Inferior parietal cortex (tissue), 1 donor: ENCODE measurements at regions not wholly inside any gene's neighbourhood (a gene's known extent, or its start where the extent isn't known, plus 50 kb on each side); places are given as distances from the start of the nearest gene placed in this dataset.
"Not testable (repeated sequence)": the region's sequence is repeated elsewhere in the genome, so short reads cannot be mapped to it uniquely, and the experiment has no call there.

ENCODE experiments used
- DNase-seq: peaks from one replicate; pipeline ENCODE4 v3.0.0-alpha.2; 2016; ENCODE audit errors: extremely low spot score

DNA sequence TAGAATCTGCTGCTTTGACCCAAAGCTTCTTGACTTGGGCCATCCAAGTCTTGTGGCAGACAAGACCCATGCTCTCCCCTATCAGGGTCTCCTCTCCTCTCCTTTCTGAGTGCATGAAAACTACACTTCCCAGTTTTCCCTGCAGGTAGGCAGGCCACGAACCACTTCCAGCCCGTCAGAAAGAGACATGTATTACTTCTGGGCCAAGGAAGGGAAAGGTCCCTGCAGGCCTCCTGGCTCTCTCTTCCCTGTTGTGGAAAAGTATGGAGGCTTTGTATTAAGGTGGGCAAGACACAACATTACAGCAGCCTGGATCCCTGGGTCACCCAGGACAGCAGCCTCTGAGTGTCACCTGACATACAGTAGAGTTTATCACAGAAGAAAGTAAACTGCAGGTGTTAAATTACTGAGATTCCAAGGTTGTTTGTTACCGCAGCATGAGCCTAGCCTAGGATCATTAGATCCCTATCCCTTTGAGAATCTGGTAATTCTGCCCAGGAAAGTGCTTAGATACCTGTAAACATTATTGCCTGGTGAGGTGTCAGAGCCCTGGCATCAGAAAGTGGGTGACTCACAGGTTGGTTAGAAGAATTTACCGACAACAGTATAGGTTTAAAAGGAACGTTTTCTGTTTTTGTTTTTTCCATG lies 717.3 kb downstream of the MATN1 start:
- no peak for DNase-seq

DNA sequence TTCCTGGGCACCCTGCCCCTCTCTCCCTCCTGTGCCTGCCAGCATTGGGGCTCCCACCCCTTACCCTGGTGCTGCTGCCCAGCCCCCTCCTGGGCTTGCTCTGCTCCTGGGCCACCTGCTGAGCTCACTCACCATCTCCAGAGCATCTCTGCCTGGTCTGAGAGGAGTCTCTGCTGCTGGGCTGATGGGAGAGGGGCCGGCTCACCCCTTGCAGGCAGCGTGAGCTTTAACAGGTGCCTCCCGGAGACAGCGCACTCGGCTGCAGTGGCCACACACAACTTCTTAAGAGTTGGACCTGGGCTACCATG lies 721.7 kb downstream of the MATN1 start:
- no peak for DNase-seq

GRCh38 chr1:30001011-30001731 lies 722.2 kb downstream of the MATN1 start:
- no peak for DNase-seq

GRCh38 chr1:30000266-30000665 lies 723.1 kb downstream of the MATN1 start:
- DNase-seq = no peak

DNA sequence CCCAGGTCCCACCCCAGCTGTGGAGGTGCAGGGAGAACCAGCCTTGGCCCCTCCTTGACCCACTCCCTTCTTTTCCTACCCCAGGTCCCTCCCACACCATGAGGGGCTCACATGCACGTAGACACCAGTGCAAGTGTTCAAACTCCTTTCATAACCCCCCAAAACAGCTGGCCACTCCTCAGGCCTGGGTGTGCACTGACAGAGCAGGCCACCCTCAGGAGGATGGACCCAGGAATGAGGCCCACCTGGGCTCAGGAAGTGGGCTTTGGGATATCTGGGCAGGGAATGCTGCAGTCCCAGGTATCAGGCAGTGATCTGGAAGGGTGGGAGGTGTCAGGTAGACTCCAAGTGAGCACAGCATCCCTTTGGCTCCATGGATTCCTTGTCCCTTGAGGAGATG lies 723.8 kb downstream of the MATN1 start:
- DNase-seq = no peak

DNA sequence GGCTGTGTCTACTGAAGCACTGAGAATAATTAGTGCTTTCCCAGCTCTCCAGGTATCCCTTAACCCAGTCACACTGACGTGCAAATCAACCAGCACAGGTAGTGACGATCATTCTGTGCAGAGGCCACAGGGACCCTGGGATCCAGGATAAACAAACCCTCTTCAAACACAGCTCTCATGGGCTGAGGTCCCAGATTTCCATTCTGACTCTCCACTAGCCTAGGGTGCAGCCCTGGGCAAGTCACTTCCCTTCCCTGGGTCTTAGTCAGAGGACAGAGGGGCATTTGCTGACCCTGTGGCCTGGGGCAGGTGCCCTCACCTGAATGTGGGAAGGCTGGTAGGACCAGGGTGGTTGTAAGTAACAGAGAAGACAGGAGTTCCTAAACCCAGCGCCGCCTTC lies 724.7 kb downstream of the MATN1 start:
- DNase-seq = no peak

- not testable (repeated sequence) for DNase-seq
Observed at GRCh38 chr1:29997818-29998217, 725.6 kb downstream of the MATN1 start.

GRCh38 chr1:29993950-29994349 lies 729.4 kb downstream of the MATN1 start:
- no peak for DNase-seq

DNA sequence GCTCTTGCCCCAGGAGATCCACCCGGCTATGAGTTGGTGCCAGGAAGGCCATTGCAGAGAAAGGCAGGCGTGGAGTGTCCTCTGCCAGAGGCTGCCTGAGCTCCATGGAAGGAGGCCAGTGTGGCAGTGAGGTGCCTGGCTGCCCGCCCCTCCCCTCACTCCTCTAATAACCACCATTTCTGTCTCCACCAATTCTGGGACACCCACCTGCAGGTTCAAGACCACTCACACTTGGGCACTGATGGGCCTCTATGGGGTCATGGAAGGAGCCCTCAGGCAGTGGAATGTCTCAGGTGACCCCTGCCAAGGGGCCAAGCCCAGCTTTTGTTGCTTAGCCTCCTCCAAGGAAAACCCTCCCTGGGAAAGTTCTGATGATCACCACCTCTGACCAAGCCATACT lies 731.6 kb downstream of the MATN1 start:
- no peak for DNase-seq

- no peak for DNase-seq
Observed at GRCh38 chr1:29991025-29991424, 732.4 kb downstream of the MATN1 start.

- no peak for DNase-seq
Observed at GRCh38 chr1:29990304-29990703, 733.1 kb downstream of the MATN1 start.

DNA sequence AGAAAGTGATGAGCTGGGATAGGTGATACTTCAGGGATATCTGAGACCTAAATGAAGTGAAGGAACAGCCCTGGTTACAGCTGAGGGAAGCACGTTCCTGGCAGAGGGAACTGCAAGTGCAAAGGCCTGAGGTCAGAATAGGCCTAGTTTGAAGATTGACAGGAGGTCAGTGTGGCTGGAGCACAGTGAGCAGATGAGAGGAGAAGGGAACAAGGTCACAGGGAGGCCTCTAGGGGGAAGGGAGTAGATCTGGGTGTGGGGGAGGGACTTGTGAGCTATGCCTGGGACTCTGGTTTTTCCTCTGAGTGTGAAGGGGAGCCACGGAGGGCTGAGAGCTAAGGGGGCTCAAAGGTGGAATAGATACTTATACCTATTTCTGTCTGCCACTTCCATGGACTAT lies 736.4 kb downstream of the MATN1 start:
- no peak for DNase-seq

DNA sequence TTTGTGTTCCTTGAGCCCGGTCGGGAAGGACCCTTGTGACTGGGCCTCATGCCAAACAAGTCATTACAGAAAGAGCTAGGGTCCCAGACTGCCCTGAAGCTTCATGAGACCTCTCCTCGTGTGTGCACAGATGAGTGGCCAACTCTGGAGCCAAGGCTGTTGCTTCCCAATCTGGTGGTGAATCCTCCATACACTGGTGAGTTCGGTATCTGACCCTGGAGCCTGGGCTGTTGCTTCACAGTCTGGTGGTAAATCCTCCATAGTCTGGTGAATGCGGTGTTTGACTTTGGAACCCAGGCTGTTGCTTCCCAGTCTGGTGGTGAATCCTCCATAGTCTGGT lies 737.8 kb downstream of the MATN1 start:
- DNase-seq = no peak

- DNase-seq = no peak
Observed at GRCh38 chr1:29984862-29985605, 738.4 kb downstream of the MATN1 start.

- no peak for DNase-seq
Observed at GRCh38 chr1:29984166-29984861, 739.1 kb downstream of the MATN1 start.

- no peak for DNase-seq
Observed at GRCh38 chr1:29983321-29983720, 740.1 kb downstream of the MATN1 start.

- DNase-seq = no peak
Observed at GRCh38 chr1:29981586-29982239, 741.7 kb downstream of the MATN1 start.

DNA sequence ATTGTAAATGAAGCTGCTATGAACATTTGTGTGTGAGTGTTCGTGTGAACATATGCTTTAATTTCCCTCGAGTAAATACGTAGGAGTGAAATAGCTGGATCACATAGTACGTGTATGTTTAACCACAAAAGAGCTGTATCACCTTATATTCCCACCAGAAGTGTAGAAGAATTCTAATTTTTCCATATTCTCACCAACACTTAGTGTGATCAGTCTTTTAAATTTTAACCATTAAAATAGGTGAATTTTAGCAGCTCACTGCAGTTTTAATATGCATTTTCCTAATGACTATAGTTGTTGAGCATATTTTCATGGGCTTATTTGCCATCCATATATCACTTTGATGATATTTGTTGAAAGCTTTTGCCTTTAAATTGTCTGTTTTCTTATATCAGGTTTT lies 741.2 kb downstream of the PTPRU start:
- DNase-seq = no peak

GRCh38 chr1:29975036-29975694 lies 738.8 kb downstream of the PTPRU start:
- DNase-seq = no peak

DNA sequence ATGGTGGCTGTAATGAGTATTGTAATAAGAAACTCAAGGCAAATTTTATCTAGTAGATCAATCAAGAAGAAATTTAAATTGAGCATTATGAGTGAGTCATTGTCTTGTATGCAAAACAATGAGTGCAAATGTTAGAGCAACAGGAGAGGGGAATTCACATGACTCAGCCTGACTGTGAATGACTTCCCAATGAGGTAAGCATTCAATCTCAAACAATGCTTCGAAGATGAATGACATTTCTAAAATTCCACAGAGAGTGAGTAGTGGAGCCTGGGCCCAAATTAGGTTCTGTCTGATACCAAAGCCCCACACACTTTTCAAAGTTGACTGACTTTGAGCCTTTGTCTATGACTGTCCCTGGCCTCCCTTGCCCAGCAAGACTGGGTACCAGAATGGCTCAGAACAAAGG lies 738.0 kb downstream of the PTPRU start:
- no peak for DNase-seq

DNA sequence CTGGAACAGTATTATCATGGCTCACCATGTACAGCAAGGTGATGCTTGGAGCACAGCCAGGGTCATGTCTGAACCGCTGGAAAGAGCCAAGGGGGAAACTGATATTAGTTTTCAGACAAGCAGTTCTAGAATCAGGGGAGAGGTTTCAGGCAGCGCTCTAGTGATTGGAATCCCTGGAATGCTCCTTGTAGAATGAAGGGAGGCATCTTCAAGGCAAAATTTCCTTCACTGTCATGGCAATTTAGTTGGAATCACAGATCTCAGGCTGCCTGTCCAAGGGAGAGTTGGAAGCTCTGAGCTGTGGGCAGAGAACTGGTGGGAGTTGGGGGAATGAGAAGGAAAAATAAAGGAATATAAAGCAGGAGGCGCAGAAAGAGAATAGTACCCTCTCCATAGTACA lies 737.1 kb downstream of the PTPRU start:
- DNase-seq = no peak
